ENCODE measurements at regions not wholly inside any gene's neighbourhood (a gene's known extent, or its start where the extent isn't known, plus 50 kb on each side); places are given as distances from the start of the nearest gene placed in this dataset.

GRCh38 chr9:642014-642413, 199.5 kb upstream of the DMRT1 start:
- Histone ChIP-seq H3K4me1 (replicated peaks) (no peaks in the 10 kb centered on the region), H3K4me3 (no peak overlapping the region), H3K27me3 (replicated peaks; ENCODE audit: insufficient read depth) (no peaks in the 10 kb centered on the region), H3K36me3 (no peaks in the 10 kb centered on the region), H3K27ac (no peak overlapping the region), H3K9me3 (no peaks in the 10 kb centered on the region)
- TF ChIP-seq CTCF (IDR thresholded peaks at IDR 0.05) (no peak), POLR2A (IDR thresholded peaks at IDR 0.05) (no peak), POLR2AphosphoS5 (IDR thresholded peaks at IDR 0.05) (no peak)
- intact Hi-C loops (cut with DNase I), result no loop called here
- DNase-seq (ENCODE audit: low spot score), result no peak
- 49% methylated on average over 6 of the region's 6 CpGs for WGBS

- TF ChIP-seq CTCF (IDR thresholded peaks at IDR 0.05) (no peak), POLR2AphosphoS5 (IDR thresholded peaks at IDR 0.05) (no peak), POLR2A (IDR thresholded peaks at IDR 0.05) (no peak)
- 90% methylated on average over 5 of the region's 5 CpGs for WGBS
- H3K27ac ChIP-seq, result no peak overlapping the region
- H3K4me3 ChIP-seq, result no peak overlapping the region
- no peaks in the 10 kb centered on the region for H3K4me1 ChIP-seq (replicated peaks)
- no peaks in the 10 kb centered on the region for H3K36me3 ChIP-seq
- no peaks in the 10 kb centered on the region for H3K9me3 ChIP-seq
- H3K27me3 ChIP-seq (replicated peaks; ENCODE audit: insufficient read depth), result no peaks in the 10 kb centered on the region
- DNase-seq (ENCODE audit: low spot score), result no peak
- intact Hi-C loops (cut with DNase I), result no loop called here
Measured at GRCh38 chr9:643966-644365, 197.5 kb upstream of the DMRT1 start.

GRCh38 chr9:647522-647921, 194.0 kb upstream of the DMRT1 start:
- no peak for DNase-seq (ENCODE audit: low spot score)
- no peaks in the 10 kb centered on the region for H3K36me3 ChIP-seq
- WGBS, result 95% methylated on average over 4 of the region's 4 CpGs
- no peak overlapping the region for H3K4me3 ChIP-seq
- no peaks in the 10 kb centered on the region for H3K4me1 ChIP-seq (replicated peaks)
- no peak overlapping the region for H3K27ac ChIP-seq
- TF ChIP-seq POLR2A (IDR thresholded peaks at IDR 0.05) (no peak), POLR2AphosphoS5 (IDR thresholded peaks at IDR 0.05) (no peak), CTCF (IDR thresholded peaks at IDR 0.05) (no peak)
- intact Hi-C loops (cut with DNase I), result no loop called here
- H3K9me3 ChIP-seq, result no peaks in the 10 kb centered on the region
- no peaks in the 10 kb centered on the region for H3K27me3 ChIP-seq (replicated peaks; ENCODE audit: insufficient read depth)

- WGBS, result 51% methylated on average over 9 of the region's 9 CpGs
- DNase-seq (ENCODE audit: low spot score), result no peak
- Histone ChIP-seq H3K27me3 (replicated peaks; ENCODE audit: insufficient read depth) (no peaks in the 10 kb centered on the region), H3K9me3 (no peaks in the 10 kb centered on the region), H3K4me1 (replicated peaks) (peaks cover 3% of the 10 kb centered on the region), H3K27ac (no peak overlapping the region), H3K4me3 (no peak overlapping the region), H3K36me3 (no peaks in the 10 kb centered on the region)
- intact Hi-C loops (cut with DNase I), result no loop called here
- TF ChIP-seq POLR2AphosphoS5 (IDR thresholded peaks at IDR 0.05), result no peak
- no peak for TF ChIP-seq POLR2A (IDR thresholded peaks at IDR 0.05)
- no peak for TF ChIP-seq CTCF (IDR thresholded peaks at IDR 0.05)
Measured at GRCh38 chr9:649128-650074, 192.1 kb upstream of the DMRT1 start.

- no peaks in the 10 kb centered on the region for H3K36me3 ChIP-seq
- DNase-seq (ENCODE audit: low spot score), result no peak
- no peaks in the 10 kb centered on the region for H3K27me3 ChIP-seq (replicated peaks; ENCODE audit: insufficient read depth)
- H3K4me3 ChIP-seq, result no peak overlapping the region
- intact Hi-C loops (cut with DNase I), result no loop called here
- H3K4me1 ChIP-seq (replicated peaks), result peaks cover 3% of the 10 kb centered on the region
- no peak overlapping the region for H3K27ac ChIP-seq
- WGBS, result 73% methylated on average over 1 of the region's 1 CpG
- TF ChIP-seq POLR2A (IDR thresholded peaks at IDR 0.05) (no peak), CTCF (IDR thresholded peaks at IDR 0.05) (no peak), POLR2AphosphoS5 (IDR thresholded peaks at IDR 0.05) (no peak)
- no peaks in the 10 kb centered on the region for H3K9me3 ChIP-seq
Measured at GRCh38 chr9:650362-650761, 191.1 kb upstream of the DMRT1 start.

All from prostate gland (tissue), 2 donors.